ENCODE measurements at regions not wholly inside any gene's neighbourhood (a gene's known extent, or its start where the extent isn't known, plus 50 kb on each side); places are given as distances from the start of the nearest gene placed in this dataset.

GRCh38 chr21:16169102-16169511, 439.3 kb downstream of the USP25 start:
- H3K9me3 ChIP-seq (replicated peaks), result no peaks in the 10 kb centered on the region
- no peak overlapping the region for H3K27ac ChIP-seq
- H3K27me3 ChIP-seq (replicated peaks), result no peaks in the 10 kb centered on the region
- H3K4me1 ChIP-seq (replicated peaks), result no peaks in the 10 kb centered on the region
- no peaks in the 10 kb centered on the region for H3K36me3 ChIP-seq
- DNase-seq (ENCODE audit: low read depth in 1 of 2, low spot score in 2 of 2), result no peak
- no peak overlapping the region for H3K4me3 ChIP-seq

- Histone ChIP-seq H3K4me1 (replicated peaks) (no peaks in the 10 kb centered on the region), H3K27me3 (replicated peaks) (no peaks in the 10 kb centered on the region), H3K9me3 (replicated peaks) (no peaks in the 10 kb centered on the region), H3K36me3 (no peaks in the 10 kb centered on the region), H3K27ac (no peak overlapping the region), H3K4me3 (no peak overlapping the region)
- no peak for DNase-seq (ENCODE audit: low read depth in 1 of 2, low spot score in 2 of 2)
Measured at GRCh38 chr21:16169779-16170178, 440.0 kb downstream of the USP25 start.

- no peak overlapping the region for H3K27ac ChIP-seq
- H3K27me3 ChIP-seq (replicated peaks), result no peaks in the 10 kb centered on the region
- no peaks in the 10 kb centered on the region for H3K4me1 ChIP-seq (replicated peaks)
- no peaks in the 10 kb centered on the region for H3K36me3 ChIP-seq
- H3K9me3 ChIP-seq (replicated peaks), result no peaks in the 10 kb centered on the region
- no peak overlapping the region for H3K4me3 ChIP-seq
- no peak for DNase-seq (ENCODE audit: low read depth in 1 of 2, low spot score in 2 of 2)
Measured at GRCh38 chr21:16176570-16176969, 446.8 kb downstream of the USP25 start.

GRCh38 chr21:16177532-16177931, 447.8 kb downstream of the USP25 start:
- no peaks in the 10 kb centered on the region for H3K9me3 ChIP-seq (replicated peaks)
- no peaks in the 10 kb centered on the region for H3K27me3 ChIP-seq (replicated peaks)
- H3K4me1 ChIP-seq (replicated peaks), result no peaks in the 10 kb centered on the region
- DNase-seq (ENCODE audit: low read depth in 1 of 2, low spot score in 2 of 2), result no peak
- H3K27ac ChIP-seq, result no peak overlapping the region
- H3K4me3 ChIP-seq, result no peak overlapping the region
- no peaks in the 10 kb centered on the region for H3K36me3 ChIP-seq

GRCh38 chr21:16179773-16180172, 450.0 kb downstream of the USP25 start:
- no peak overlapping the region for H3K4me3 ChIP-seq
- H3K9me3 ChIP-seq (replicated peaks), result no peaks in the 10 kb centered on the region
- no peak for DNase-seq (ENCODE audit: low read depth in 1 of 2, low spot score in 2 of 2)
- no peak overlapping the region for H3K27ac ChIP-seq
- no peaks in the 10 kb centered on the region for H3K27me3 ChIP-seq (replicated peaks)
- no peaks in the 10 kb centered on the region for H3K4me1 ChIP-seq (replicated peaks)
- no peaks in the 10 kb centered on the region for H3K36me3 ChIP-seq

GRCh38 chr21:16180614-16181013, 450.8 kb downstream of the USP25 start:
- Histone ChIP-seq H3K4me1 (replicated peaks) (no peaks in the 10 kb centered on the region), H3K36me3 (no peaks in the 10 kb centered on the region), H3K27me3 (replicated peaks) (no peaks in the 10 kb centered on the region), H3K4me3 (no peak overlapping the region), H3K27ac (no peak overlapping the region), H3K9me3 (replicated peaks) (no peaks in the 10 kb centered on the region)
- no peak for DNase-seq (ENCODE audit: low read depth in 1 of 2, low spot score in 2 of 2)

GRCh38 chr21:16181018-16181417, 451.2 kb downstream of the USP25 start:
- Histone ChIP-seq H3K27me3 (replicated peaks) (no peaks in the 10 kb centered on the region), H3K9me3 (replicated peaks) (no peaks in the 10 kb centered on the region), H3K27ac (no peak overlapping the region), H3K4me1 (replicated peaks) (no peaks in the 10 kb centered on the region), H3K4me3 (no peak overlapping the region), H3K36me3 (no peaks in the 10 kb centered on the region)
- DNase-seq (ENCODE audit: low read depth in 1 of 2, low spot score in 2 of 2), result no peak

- Histone ChIP-seq H3K27ac (no peak overlapping the region), H3K36me3 (no peaks in the 10 kb centered on the region), H3K4me3 (no peak overlapping the region), H3K9me3 (replicated peaks) (no peaks in the 10 kb centered on the region), H3K27me3 (replicated peaks) (no peaks in the 10 kb centered on the region), H3K4me1 (replicated peaks) (no peaks in the 10 kb centered on the region)
- no peak for DNase-seq (ENCODE audit: low read depth in 1 of 2, low spot score in 2 of 2)
Measured at GRCh38 chr21:16185766-16186165, 456.0 kb downstream of the USP25 start.

GRCh38 chr21:16186742-16187141, 457.0 kb downstream of the USP25 start:
- Histone ChIP-seq H3K9me3 (replicated peaks) (no peaks in the 10 kb centered on the region), H3K36me3 (no peaks in the 10 kb centered on the region), H3K27me3 (replicated peaks) (no peaks in the 10 kb centered on the region), H3K4me1 (replicated peaks) (no peaks in the 10 kb centered on the region), H3K4me3 (no peak overlapping the region), H3K27ac (no peak overlapping the region)
- DNase-seq (ENCODE audit: low read depth in 1 of 2, low spot score in 2 of 2), result no peak

- Histone ChIP-seq H3K4me3 (no peak overlapping the region), H3K27me3 (replicated peaks) (no peaks in the 10 kb centered on the region), H3K4me1 (replicated peaks) (no peaks in the 10 kb centered on the region), H3K36me3 (no peaks in the 10 kb centered on the region), H3K27ac (no peak overlapping the region), H3K9me3 (replicated peaks) (no peaks in the 10 kb centered on the region)
- DNase-seq (ENCODE audit: low read depth in 1 of 2, low spot score in 2 of 2), result no peak
Measured at GRCh38 chr21:16187603-16188301, 458.0 kb downstream of the USP25 start.

GRCh38 chr21:16192902-16193301, 463.1 kb downstream of the USP25 start:
- Histone ChIP-seq H3K36me3 (no peaks in the 10 kb centered on the region), H3K27ac (no peak overlapping the region)
- no peak for DNase-seq (ENCODE audit: low read depth in 1 of 2, low spot score in 2 of 2)

GRCh38 chr21:16193496-16194094, 463.8 kb downstream of the USP25 start:
- Histone ChIP-seq H3K27ac (no peak overlapping the region), H3K4me3 (no peak overlapping the region; the same call in 1 of the 2 replicates), H3K36me3 (no peaks in the 10 kb centered on the region), H3K9me3 (replicated peaks) (no peaks in the 10 kb centered on the region), H3K4me1 (replicated peaks) (peaks cover 6% of the 10 kb centered on the region), H3K27me3 (replicated peaks) (no peaks in the 10 kb centered on the region)
- no peak for DNase-seq (ENCODE audit: low read depth in 1 of 2, low spot score in 2 of 2)

More at GRCh38 chr21:16192902-16193301, 463.1 kb downstream of the USP25 start:
- Histone ChIP-seq H3K4me1 (replicated peaks) (peaks cover 6% of the 10 kb centered on the region), H3K4me3 (no peak overlapping the region), H3K9me3 (replicated peaks) (no peaks in the 10 kb centered on the region), H3K27me3 (replicated peaks) (no peaks in the 10 kb centered on the region)

GRCh38 chr21:16194095-16194787, 464.5 kb downstream of the USP25 start:
- Histone ChIP-seq H3K36me3 (no peaks in the 10 kb centered on the region), H3K9me3 (replicated peaks) (no peaks in the 10 kb centered on the region), H3K4me3 (peak overlapping the region; percentile 10; the same call in 1 of the 2 replicates), H3K27me3 (replicated peaks) (no peaks in the 10 kb centered on the region), H3K4me1 (replicated peaks) (peaks cover 6% of the 10 kb centered on the region), H3K27ac (no peak overlapping the region)
- peak; percentile 41 to 42 for DNase-seq (ENCODE audit: low read depth in 1 of 2, low spot score in 2 of 2)

GRCh38 chr21:16194788-16195537, 465.2 kb downstream of the USP25 start:
- Histone ChIP-seq H3K4me1 (replicated peaks) (peaks cover 6% of the 10 kb centered on the region), H3K27me3 (replicated peaks) (no peaks in the 10 kb centered on the region)
- peak in 1 of 2 experiments; percentile 19 for DNase-seq (ENCODE audit: low read depth in 1 of 2, low spot score in 2 of 2)

More at GRCh38 chr21:16194788-16195537, 465.2 kb downstream of the USP25 start:
- H3K36me3 ChIP-seq, result no peaks in the 10 kb centered on the region
- H3K9me3 ChIP-seq (replicated peaks), result no peaks in the 10 kb centered on the region
- H3K27ac ChIP-seq, result no peak overlapping the region
- no peak overlapping the region for H3K4me3 ChIP-seq
